CD14-positive monocyte (primary cell): ENCODE measurements at regions not wholly inside any gene's neighbourhood (a gene's known extent, or its start where the extent isn't known, plus 50 kb on each side); places are given as distances from the start of the nearest gene placed in this dataset.

ENCODE experiments used
- DNase-seq, 3 donors: peaks; one replicate each; pipeline ENCODE4 v3.0.0-alpha.2; 2011 to 2022
- H2AFZ ChIP-seq: 2 replicates; pipeline ENCODE4 v1.6.0; 2012; ENCODE audit warnings: mild to moderate bottlenecking, low read depth, low read length, inconsistent platforms; ENCODE audit not compliant: insufficient read depth, poor library complexity, severe bottlenecking
- H3K27ac ChIP-seq, 2 donors: 1 replicate in 1 of 2; 2 replicates in 1 of 2; pipeline ENCODE4 v1.5.1; 2012 to 2013; ENCODE audit warnings: low read length in 2 of 2, control low read depth in 1 of 2, inconsistent platforms in 1 of 2, low read depth in 1 of 2, mild to moderate bottlenecking in 1 of 2
- H3K27me3 ChIP-seq, 2 donors: one replicate each; pipeline versions ENCODE4 v1.6.0 to v1.6.1; 2011 to 2013; ENCODE audit warnings: low read length in 2 of 2; ENCODE audit not compliant: control insufficient read depth in 2 of 2, insufficient read depth in 2 of 2
- H3K36me3 ChIP-seq, 2 donors: replicated peaks in 1 of 2; 1 replicate in 1 of 2; 2 replicates in 1 of 2; pipeline versions ENCODE4 v1.5.1 to v1.6.1; 2012 to 2013; ENCODE audit warnings: low read length in 2 of 2, control low read depth in 1 of 2, inconsistent platforms in 1 of 2, mild to moderate bottlenecking in 1 of 2; ENCODE audit not compliant: insufficient read depth in 2 of 2, control insufficient read depth in 1 of 2
- H3K4me1 ChIP-seq, 2 donors: 1 replicate in 1 of 2; 2 replicates in 1 of 2; pipeline versions ENCODE4 v1.5.1 to v1.6.1; 2012 to 2013; ENCODE audit warnings: low read length in 2 of 2, control low read depth in 1 of 2, inconsistent platforms in 1 of 2, mild to moderate bottlenecking in 1 of 2, moderate library complexity in 1 of 2; ENCODE audit not compliant: insufficient read depth in 2 of 2, control insufficient read depth in 1 of 2
- H3K4me2 ChIP-seq: replicated peaks from 2 replicates; pipeline ENCODE3; 2012; ENCODE audit warnings: low read length, moderate library complexity, mild to moderate bottlenecking; ENCODE audit not compliant: poor library complexity, severe bottlenecking; ENCODE audit errors: extremely low read depth
- H3K4me3 ChIP-seq, 3 experiments: fragments of 200-600 bp in 1 of 3; sonication (generic) in 1 of 3; replicated peaks in 1 of 3; 1 replicate in 2 of 3; 2 replicates in 1 of 3; pipeline ENCODE4 v1.5.1; 2011 to 2013; ENCODE audit warnings: low read length in 3 of 3, mild to moderate bottlenecking in 3 of 3, control low read depth in 2 of 3, low read depth in 2 of 3, inconsistent platforms in 1 of 3, moderate library complexity in 1 of 3
- H3K79me2 ChIP-seq: 2 replicates; pipeline ENCODE4 v1.6.0; 2012; ENCODE audit warnings: mild to moderate bottlenecking, control low read depth, inconsistent platforms, low read length, moderate library complexity; ENCODE audit not compliant: insufficient read depth
- H3K9ac ChIP-seq: 2 replicates; pipeline ENCODE4 v1.6.0; 2017; ENCODE audit warnings: low read length, mild to moderate bottlenecking; ENCODE audit not compliant: insufficient read depth, poor library complexity, severe bottlenecking
- H3K9me3 ChIP-seq, 2 donors: replicated peaks in 1 of 2; 1 replicate in 1 of 2; 2 replicates in 1 of 2; pipeline versions ENCODE4 v1.5.1 to v1.6.1; 2012 to 2013; ENCODE audit warnings: low read length in 2 of 2, control low read depth in 1 of 2; ENCODE audit not compliant: control insufficient read depth in 1 of 2, insufficient read depth in 1 of 2
- H4K20me1 ChIP-seq: 2 replicates; pipeline ENCODE4 v1.6.0; 2012; ENCODE audit warnings: mild to moderate bottlenecking, low read length, control low read depth, moderate library complexity; ENCODE audit not compliant: insufficient read depth
- H3K27ac Mint-ChIP-seq, 7 donors: one replicate each; pipeline ENCODE4 v1.8.0; 2020; ENCODE audit warnings: mild to moderate bottlenecking in 7 of 7, mixed read lengths in 7 of 7, moderate library complexity in 6 of 7, inconsistent platforms in 2 of 7
- H3K27me3 Mint-ChIP-seq, 3 donors: one replicate each; pipeline ENCODE4 v1.8.0; 2021 to 2022; ENCODE audit warnings: low read depth in 3 of 3, mild to moderate bottlenecking in 3 of 3, mixed read lengths in 3 of 3, moderate library complexity in 3 of 3, inconsistent platforms in 1 of 3
- H3K36me3 Mint-ChIP-seq, 2 donors: one replicate each; pipeline ENCODE4 v1.8.0; 2020; ENCODE audit warnings: mixed read lengths in 2 of 2, inconsistent platforms in 1 of 2, mild to moderate bottlenecking in 1 of 2
- H3K4me1 Mint-ChIP-seq: one replicate; pipeline ENCODE4 v1.8.0; 2020; ENCODE audit warnings: mild to moderate bottlenecking, mixed read lengths
- H3K4me3 Mint-ChIP-seq, 2 donors: one replicate each; pipeline ENCODE4 v1.8.0; 2020; ENCODE audit warnings: mild to moderate bottlenecking in 2 of 2, mixed read lengths in 2 of 2, moderate library complexity in 1 of 2
- H3K9me3 Mint-ChIP-seq, 7 donors: one replicate each; pipeline ENCODE4 v1.8.0; 2020 to 2022; ENCODE audit warnings: mixed read lengths in 7 of 7, mild to moderate bottlenecking in 6 of 7, moderate library complexity in 6 of 7, inconsistent platforms in 2 of 7
- WGBS: methylation state at CpG from one replicate; pipeline ENCODE4 v1.1.5; 2013; ENCODE audit warnings: missing lambda C conversion rate; ENCODE audit not compliant: insufficient coverage; 5-methylcytosine and 5-hydroxymethylcytosine counted together
- intact Hi-C, 2 donors: fragments of 100-400 bp; cut with micrococcal nuclease; formaldehyde crosslinking; loops; one replicate each; pipeline versions ENCODE4 v1.15.0 to v1.15.1; 2023
- TF ChIP-seq, protein P1 (sequence below): fragments of 200-600 bp; IDR thresholded peaks from one replicate; pipeline ENCODE4 v1.8.0; 2022; ENCODE audit warnings: antibody characterized with exemption, mild to moderate bottlenecking

DNA sequence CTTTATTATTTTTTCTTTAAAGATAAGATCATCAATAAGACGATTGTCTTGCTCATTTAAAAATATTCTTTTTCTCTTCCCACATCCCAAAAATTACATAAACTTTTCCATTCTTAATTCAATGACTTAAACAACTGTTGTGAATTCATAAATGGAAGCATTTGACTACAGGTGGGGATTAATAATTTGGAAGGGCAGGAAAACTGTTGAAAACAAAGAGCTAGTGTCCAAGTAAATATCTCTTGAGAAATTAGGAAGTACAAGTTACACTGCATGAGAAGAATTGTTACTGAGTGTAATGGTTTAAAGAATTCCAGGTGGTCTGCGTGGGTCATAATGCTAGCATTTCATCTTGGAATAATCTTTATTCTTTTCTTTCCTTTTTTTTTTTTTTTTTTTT lies 634.8 kb upstream of the ZEB2 start:
- Histone ChIP-seq H3K27me3 (no peaks in the 10 kb centered on the region), H3K9ac (no peak overlapping the region), H3K36me3 (no peaks in the 10 kb centered on the region), H3K4me1 (peaks cover 0 to 7% of the 10 kb centered on the region in 2 donors), H2AFZ (no peak overlapping the region), H3K4me2 (no peak overlapping the region), H3K4me3 (no peak overlapping the region), H3K79me2 (no peaks in the 10 kb centered on the region), H3K27ac (no peak overlapping the region), H4K20me1 (no peaks in the 10 kb centered on the region), H3K9me3 (peaks cover 0 to 4% of the 10 kb centered on the region in 2 donors)
- no peak for DNase-seq
- intact Hi-C loops = no loop called here
- peaks cover 0 to 1% (median 0%) of the 10 kb centered on the region in 3 donors for H3K27me3 Mint-ChIP-seq
- H3K27ac Mint-ChIP-seq = no peak overlapping the region
- TF ChIP-seq, protein P1, sequence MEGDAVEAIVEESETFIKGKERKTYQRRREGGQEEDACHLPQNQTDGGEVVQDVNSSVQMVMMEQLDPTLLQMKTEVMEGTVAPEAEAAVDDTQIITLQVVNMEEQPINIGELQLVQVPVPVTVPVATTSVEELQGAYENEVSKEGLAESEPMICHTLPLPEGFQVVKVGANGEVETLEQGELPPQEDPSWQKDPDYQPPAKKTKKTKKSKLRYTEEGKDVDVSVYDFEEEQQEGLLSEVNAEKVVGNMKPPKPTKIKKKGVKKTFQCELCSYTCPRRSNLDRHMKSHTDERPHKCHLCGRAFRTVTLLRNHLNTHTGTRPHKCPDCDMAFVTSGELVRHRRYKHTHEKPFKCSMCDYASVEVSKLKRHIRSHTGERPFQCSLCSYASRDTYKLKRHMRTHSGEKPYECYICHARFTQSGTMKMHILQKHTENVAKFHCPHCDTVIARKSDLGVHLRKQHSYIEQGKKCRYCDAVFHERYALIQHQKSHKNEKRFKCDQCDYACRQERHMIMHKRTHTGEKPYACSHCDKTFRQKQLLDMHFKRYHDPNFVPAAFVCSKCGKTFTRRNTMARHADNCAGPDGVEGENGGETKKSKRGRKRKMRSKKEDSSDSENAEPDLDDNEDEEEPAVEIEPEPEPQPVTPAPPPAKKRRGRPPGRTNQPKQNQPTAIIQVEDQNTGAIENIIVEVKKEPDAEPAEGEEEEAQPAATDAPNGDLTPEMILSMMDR = no peak
- no peak overlapping the region for H3K4me3 Mint-ChIP-seq
- peaks cover 0 to 13% (median 5%) of the 10 kb centered on the region in 7 donors for H3K9me3 Mint-ChIP-seq
- H3K4me1 Mint-ChIP-seq = peaks cover 5% of the 10 kb centered on the region
- WGBS = no CpG with 5 or more reads among the region's 2 CpGs
- no peaks in the 10 kb centered on the region for H3K36me3 Mint-ChIP-seq

DNA sequence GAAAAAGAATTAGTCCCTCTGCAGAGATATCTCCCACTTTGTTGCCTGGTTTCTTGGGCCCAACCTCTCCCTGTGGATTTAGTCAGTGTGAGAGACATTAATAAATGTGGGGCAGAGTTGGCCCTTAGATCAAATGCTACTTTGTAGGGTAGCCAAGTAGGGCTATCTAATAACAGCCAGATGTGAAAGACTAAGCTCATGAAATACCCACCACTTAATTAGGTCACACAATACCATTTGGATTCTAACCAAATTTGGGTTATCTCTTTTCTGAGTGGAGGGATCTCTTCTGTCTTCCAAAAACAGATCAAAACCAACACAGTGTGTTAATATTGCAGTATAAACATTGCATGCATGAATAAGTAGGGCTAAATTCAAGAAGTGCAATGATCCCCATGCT lies 626.8 kb upstream of the ZEB2 start:
- Mint-ChIP-seq H3K9me3 (peaks cover 3 to 13% (median 8%) of the 10 kb centered on the region in 7 donors), H3K4me3 (no peak overlapping the region), H3K36me3 (no peaks in the 10 kb centered on the region), H3K27me3 (no peaks in the 10 kb centered on the region), H3K4me1 (peaks cover 8% of the 10 kb centered on the region), H3K27ac (peak overlapping the region in 2 of 7 donors; percentile 1 to 45)
- Histone ChIP-seq H2AFZ (no peak overlapping the region), H3K9me3 (peaks cover 0 to 4% of the 10 kb centered on the region in 2 donors), H3K4me3 (no peak overlapping the region), H4K20me1 (no peaks in the 10 kb centered on the region), H3K4me2 (no peak overlapping the region), H3K27me3 (no peaks in the 10 kb centered on the region), H3K27ac (no peak overlapping the region), H3K79me2 (no peaks in the 10 kb centered on the region), H3K36me3 (no peaks in the 10 kb centered on the region), H3K4me1 (peaks cover 6 to 8% of the 10 kb centered on the region in 2 donors), H3K9ac (no peak overlapping the region)
- intact Hi-C loops = no loop called here
- no peak for DNase-seq
- TF ChIP-seq, protein P1 = no peak
